SK-N-SH (cell line): ENCODE measurements at regions not wholly inside any gene's neighbourhood (a gene's known extent, or its start where the extent isn't known, plus 50 kb on each side); places are given as distances from the start of the nearest gene placed in this dataset.

Experiments used
- CTCF ChIA-PET: fragments of 300-600, 350-600 bp; formaldehyde crosslinking; extraction: SDS; loops from one replicate; lab custom pipeline; 2021; lab: Yijun Ruan, JAX
- POLR2A ChIA-PET: fragments of 350-600 bp; sonication (Branson Sonifier 250); formaldehyde crosslinking; extraction: SDS; loops from one replicate; lab custom pipeline; 2020; ENCODE audit warnings: antibody characterized with exemption, inconsistent platforms; lab: Yijun Ruan, JAX
- DNase-seq: peaks from one replicate; pipeline ENCODE4 v3.0.0; 2012
- H2AFZ ChIP-seq: fragments of 200-600 bp; sonication (generic); 2 replicates; pipeline ENCODE4 v1.8.1; 2016; ENCODE audit warnings: antibody characterized with exemption, mild to moderate bottlenecking, low read depth
- H3F3A ChIP-seq: fragments of 200-600 bp; sonication (generic); replicated peaks from 2 replicates; pipeline ENCODE3; 2016; ENCODE audit warnings: antibody characterized with exemption, mild to moderate bottlenecking; ENCODE audit not compliant: insufficient read depth
- H3K27ac ChIP-seq, 2 experiments: fragments of 200-500 bp in 1 of 2; fragments of 200-600 bp in 1 of 2; sonication (Bioruptor generic) in 1 of 2; sonication (generic), shearing (Covaris generic) in 1 of 2; 2 replicates each; pipeline versions ENCODE4 v1.5.1 to v1.6.1; 2014 to 2016; ENCODE audit warnings: low read depth in 2 of 2, inconsistent platforms in 1 of 2, low read length in 1 of 2, mild to moderate bottlenecking in 1 of 2, mixed read lengths in 1 of 2
- H3K27me3 ChIP-seq: fragments of 200-600 bp; sonication (generic), shearing (Covaris generic); 2 replicates; pipeline ENCODE4 v1.6.1; 2016; ENCODE audit warnings: mixed run types; ENCODE audit not compliant: insufficient read depth
- H3K36me3 ChIP-seq, 2 experiments: fragments of 200-500 bp in 1 of 2; fragments of 200-600 bp in 1 of 2; sonication (Bioruptor generic) in 1 of 2; sonication (generic) in 1 of 2; replicated peaks in 1 of 2; 2 replicates each; pipeline versions ENCODE3 to v1.5.1; 2014 to 2016; ENCODE audit warnings: low read length in 1 of 2, mild to moderate bottlenecking in 1 of 2; ENCODE audit not compliant: insufficient read depth in 2 of 2, control insufficient read depth in 1 of 2
- H3K4me1 ChIP-seq, 2 experiments: fragments of 200-500 bp in 1 of 2; fragments of 200-600 bp in 1 of 2; sonication (Bioruptor generic) in 1 of 2; sonication (generic), shearing (Covaris generic) in 1 of 2; 2 replicates each; pipeline versions ENCODE4 v1.5.1 to v1.6.1; 2014 to 2016; ENCODE audit warnings: low read depth in 1 of 2, low read length in 1 of 2, mixed run types in 1 of 2; ENCODE audit not compliant: insufficient read depth in 2 of 2, control insufficient read depth in 1 of 2
- H3K4me2 ChIP-seq: fragments of 200-600 bp; sonication (generic), shearing (Covaris generic); 2 replicates; pipeline ENCODE4 v1.6.1; 2017; ENCODE audit warnings: mixed run types
- H3K4me3 ChIP-seq, 2 experiments: fragments of 200-500 bp in 1 of 2; fragments of 200-600 bp in 1 of 2; sonication (Bioruptor generic) in 1 of 2; sonication (generic), shearing (Covaris generic) in 1 of 2; 2 replicates each; pipeline versions ENCODE4 v1.5.1 to v1.8.1; 2014 to 2016; ENCODE audit warnings: low read depth in 2 of 2, inconsistent platforms in 1 of 2, low read length in 1 of 2, mild to moderate bottlenecking in 1 of 2, mixed read lengths in 1 of 2, moderate library complexity in 1 of 2
- H3K79me2 ChIP-seq: fragments of 200-600 bp; sonication (generic); 2 replicates; pipeline ENCODE4 v1.8.1; 2017; ENCODE audit warnings: mild to moderate bottlenecking; ENCODE audit not compliant: insufficient read depth
- H3K9ac ChIP-seq: fragments of 200-600 bp; sonication (generic); 2 replicates; pipeline ENCODE4 v1.6.1; 2017; ENCODE audit warnings: mixed run types
- H3K9me2 ChIP-seq: fragments of 200-600 bp; sonication (generic); 2 replicates; pipeline ENCODE4 v1.6.1; 2017; ENCODE audit warnings: mixed run types
- H3K9me3 ChIP-seq: fragments of 200-600 bp; sonication (generic); 2 replicates; pipeline ENCODE4 v1.6.1; 2017; ENCODE audit warnings: mixed run types, mild to moderate bottlenecking, moderate library complexity
- H4K20me1 ChIP-seq: fragments of 200-600 bp; sonication (generic); 2 replicates; pipeline ENCODE4 v1.6.1; 2017; ENCODE audit warnings: mild to moderate bottlenecking, mixed run types; ENCODE audit not compliant: insufficient read depth
- ELF1 ChIP-seq: IDR thresholded peaks from 2 replicates; pipeline ENCODE4 v1.4.0; 2012
- EP300 ChIP-seq, 2 experiments: IDR thresholded peaks; 2 replicates each; pipeline versions ENCODE4 v1.4.0 to v1.6.1; 2012; ENCODE audit warnings: borderline replicate concordance in 1 of 2, low read depth in 1 of 2, low read length in 1 of 2
- FOXJ3 ChIP-seq: sonication (generic); formaldehyde crosslinking; IDR thresholded peaks from 2 replicates; pipeline ENCODE4 v1.5.1; 2020; ENCODE audit warnings: mild to moderate bottlenecking, missing genetic modification reagents
- FOXM1 ChIP-seq: IDR thresholded peaks from 2 replicates; pipeline ENCODE4 v1.4.0; 2012; ENCODE audit warnings: low read depth, mild to moderate bottlenecking
- GATA2 ChIP-seq: sonication (generic); formaldehyde crosslinking; IDR thresholded peaks from 2 replicates; pipeline ENCODE4 v1.5.0; 2020; ENCODE audit warnings: mild to moderate bottlenecking, missing genetic modification reagents
- JUND ChIP-seq: IDR thresholded peaks from 2 replicates; pipeline ENCODE4 v1.4.0; 2012
- MEF2A ChIP-seq: IDR thresholded peaks from 2 replicates; pipeline ENCODE4 v1.4.0; 2012; ENCODE audit warnings: low read depth, borderline replicate concordance
- MXI1 ChIP-seq: IDR thresholded peaks from 2 replicates; pipeline ENCODE4 v1.6.1; 2012; ENCODE audit warnings: mild to moderate bottlenecking, low read depth, low read length, improper control_type of control experiment
- NFIC ChIP-seq: IDR thresholded peaks from 2 replicates; pipeline ENCODE4 v1.4.0; 2012; ENCODE audit warnings: borderline replicate concordance
- NRF1 ChIP-seq: IDR thresholded peaks from 2 replicates; pipeline ENCODE4 v1.6.1; 2012; ENCODE audit warnings: low read depth, mild to moderate bottlenecking, low read length
- SIN3A ChIP-seq: IDR thresholded peaks from 2 replicates; pipeline ENCODE4 v1.6.1; 2012; ENCODE audit warnings: low read depth, mild to moderate bottlenecking, low read length, moderate library complexity, borderline replicate concordance
- SMC3 ChIP-seq: IDR thresholded peaks from 2 replicates; pipeline ENCODE4 v1.6.1; 2012; ENCODE audit warnings: low read depth, low read length, improper control_type of control experiment
- TAF1 ChIP-seq: IDR thresholded peaks from 2 replicates; pipeline ENCODE4 v1.6.1; 2012; ENCODE audit warnings: low read depth, mild to moderate bottlenecking, low read length, moderate library complexity, borderline replicate concordance
- YY1 ChIP-seq: IDR thresholded peaks from 2 replicates; pipeline ENCODE4 v1.4.0; 2012; ENCODE audit warnings: low read depth, mild to moderate bottlenecking
- WGBS: methylation state at CpG from one replicate; pipeline ENCODE4 v1.1.6; 2017; ENCODE audit warnings: low lambda C conversion rate; 5-methylcytosine and 5-hydroxymethylcytosine counted together
- TF ChIP-seq, protein P1 (sequence below): fragments of 200-600 bp; sonication (generic); IDR thresholded peaks from 2 replicates; pipeline ENCODE4 v1.6.1; 2017; ENCODE audit warnings: antibody characterized with exemption, mild to moderate bottlenecking, moderate library complexity
- TF ChIP-seq, protein P2 (sequence below): IDR thresholded peaks from 2 replicates; pipeline ENCODE4 v1.4.0; 2012; ENCODE audit warnings: low read depth, borderline replicate concordance
- TF ChIP-seq, protein P3 (sequence below): fragments of 150-350 bp; IDR thresholded peaks from 2 replicates; pipeline ENCODE4 v1.6.1; 2016; ENCODE audit warnings: mild to moderate bottlenecking, low read depth, low read length
- TF ChIP-seq, protein P4 (sequence below): IDR thresholded peaks from 2 replicates; pipeline ENCODE4; 2012
- TF ChIP-seq, protein P5 (sequence below): IDR thresholded peaks from 2 replicates; pipeline ENCODE4 v1.4.0; 2012; ENCODE audit warnings: low read depth, borderline replicate concordance

DNA sequence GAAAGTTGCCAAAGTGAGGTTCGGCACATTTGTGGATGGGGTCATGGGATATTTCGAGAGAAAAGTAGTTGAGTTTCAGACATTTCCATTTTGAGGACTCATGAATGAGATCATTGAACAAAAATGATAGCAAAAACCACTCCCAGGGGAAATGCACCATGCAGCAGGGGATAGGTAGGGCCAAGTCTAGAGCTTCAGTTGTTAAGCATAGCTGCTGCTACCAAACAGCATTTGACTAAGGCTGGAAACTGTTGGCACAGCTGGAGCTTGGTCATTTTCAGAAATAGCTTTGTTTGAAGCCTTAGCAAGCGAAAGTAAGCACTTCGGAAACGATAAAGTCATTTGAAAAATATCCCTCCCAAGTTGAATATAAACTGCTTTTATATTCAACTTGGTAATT is 431.8 kb downstream of the SOCS6 start:
- H3K4me3 ChIP-seq = no peak overlapping the region
- H3K36me3 ChIP-seq = no peaks in the 10 kb centered on the region
- no peak overlapping the region for H3K9ac ChIP-seq
- POLR2A ChIA-PET = no interaction called here
- no peak for DNase-seq
- H4K20me1 ChIP-seq = no peaks in the 10 kb centered on the region
- no peaks in the 10 kb centered on the region for H3K79me2 ChIP-seq
- H2AFZ ChIP-seq = no peak overlapping the region
- no peaks in the 10 kb centered on the region for H3K9me2 ChIP-seq
- no peaks in the 10 kb centered on the region for H3K27me3 ChIP-seq
- no peak for TF ChIP-seq YY1
- no peak for TF ChIP-seq MXI1
- TF ChIP-seq, protein P1, sequence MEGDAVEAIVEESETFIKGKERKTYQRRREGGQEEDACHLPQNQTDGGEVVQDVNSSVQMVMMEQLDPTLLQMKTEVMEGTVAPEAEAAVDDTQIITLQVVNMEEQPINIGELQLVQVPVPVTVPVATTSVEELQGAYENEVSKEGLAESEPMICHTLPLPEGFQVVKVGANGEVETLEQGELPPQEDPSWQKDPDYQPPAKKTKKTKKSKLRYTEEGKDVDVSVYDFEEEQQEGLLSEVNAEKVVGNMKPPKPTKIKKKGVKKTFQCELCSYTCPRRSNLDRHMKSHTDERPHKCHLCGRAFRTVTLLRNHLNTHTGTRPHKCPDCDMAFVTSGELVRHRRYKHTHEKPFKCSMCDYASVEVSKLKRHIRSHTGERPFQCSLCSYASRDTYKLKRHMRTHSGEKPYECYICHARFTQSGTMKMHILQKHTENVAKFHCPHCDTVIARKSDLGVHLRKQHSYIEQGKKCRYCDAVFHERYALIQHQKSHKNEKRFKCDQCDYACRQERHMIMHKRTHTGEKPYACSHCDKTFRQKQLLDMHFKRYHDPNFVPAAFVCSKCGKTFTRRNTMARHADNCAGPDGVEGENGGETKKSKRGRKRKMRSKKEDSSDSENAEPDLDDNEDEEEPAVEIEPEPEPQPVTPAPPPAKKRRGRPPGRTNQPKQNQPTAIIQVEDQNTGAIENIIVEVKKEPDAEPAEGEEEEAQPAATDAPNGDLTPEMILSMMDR = no peak
- TF ChIP-seq NFIC = no peak
- no peak for TF ChIP-seq SMC3
- TF ChIP-seq NRF1 = no peak
- TF ChIP-seq, protein P2, sequence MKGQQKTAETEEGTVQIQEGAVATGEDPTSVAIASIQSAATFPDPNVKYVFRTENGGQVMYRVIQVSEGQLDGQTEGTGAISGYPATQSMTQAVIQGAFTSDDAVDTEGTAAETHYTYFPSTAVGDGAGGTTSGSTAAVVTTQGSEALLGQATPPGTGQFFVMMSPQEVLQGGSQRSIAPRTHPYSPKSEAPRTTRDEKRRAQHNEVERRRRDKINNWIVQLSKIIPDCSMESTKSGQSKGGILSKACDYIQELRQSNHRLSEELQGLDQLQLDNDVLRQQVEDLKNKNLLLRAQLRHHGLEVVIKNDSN = no peak
- no peaks in the 10 kb centered on the region for H3F3A ChIP-seq
- WGBS = 56% methylated on average over 5 of the region's 5 CpGs
- H3K4me2 ChIP-seq = no peak overlapping the region
- H3K4me1 ChIP-seq = no peaks in the 10 kb centered on the region
- CTCF ChIA-PET = interaction anchor here (1.2 kb wide), 1 partner anchor 120 kb away, joined by 3 read pairs; no protein-coding TSS in a partner anchor
- no peaks in the 10 kb centered on the region for H3K9me3 ChIP-seq
- no peak overlapping the region for H3K27ac ChIP-seq

DNA sequence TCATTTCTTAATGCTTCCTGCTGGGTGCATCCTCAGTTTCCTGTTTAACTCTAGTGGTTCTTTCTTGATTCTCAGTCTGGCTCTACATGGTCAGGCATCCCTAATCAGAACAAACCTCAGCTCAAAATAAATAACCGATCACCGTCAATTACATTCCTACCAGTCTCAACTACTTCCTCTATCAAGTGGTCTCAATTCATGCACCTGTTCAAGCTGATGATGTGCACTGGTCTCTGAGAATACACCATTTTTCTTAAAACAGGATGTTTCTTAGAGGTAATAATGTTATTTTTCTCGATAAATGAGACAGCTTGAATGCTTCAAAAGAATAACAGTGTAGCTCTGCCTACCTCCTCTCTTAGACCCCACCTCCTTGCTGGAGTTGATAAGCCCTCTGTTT is 420.9 kb downstream of the SOCS6 start:
- DNase-seq = no peak
- CTCF ChIA-PET = interaction anchor here (1.7 kb wide), 1 partner anchor 12 kb away, joined by 3 read pairs; no protein-coding TSS in a partner anchor
- no peaks in the 10 kb centered on the region for H3K79me2 ChIP-seq

More for the DNA sequence above, 420.9 kb downstream of the SOCS6 start:
- Histone ChIP-seq H3K9me2 (no peaks in the 10 kb centered on the region), H3F3A (no peaks in the 10 kb centered on the region), H3K9me3 (no peaks in the 10 kb centered on the region), H3K36me3 (no peaks in the 10 kb centered on the region), H3K4me3 (no peak overlapping the region), H3K27me3 (no peaks in the 10 kb centered on the region), H3K9ac (no peak overlapping the region), H3K27ac (no peak overlapping the region), H4K20me1 (no peaks in the 10 kb centered on the region), H2AFZ (no peak overlapping the region), H3K4me1 (peaks cover 0 to 7% of the 10 kb centered on the region in 2 experiments; a peak in 1 of 4 replicates), H3K4me2 (no peak overlapping the region)
- no peak for TF ChIP-seq SMC3
- no peak for TF ChIP-seq FOXM1
- no peak for TF ChIP-seq MEF2A
- TF ChIP-seq SIN3A = no peak
- TF ChIP-seq JUND = no peak
- no peak for TF ChIP-seq TAF1
- TF ChIP-seq EP300 (IDR thresholded peaks at IDR 0.05; ENCODE audit: borderline replicate concordance in 1 of 2, low read depth in 1 of 2, low read length in 1 of 2) = no peak
- no peak for TF ChIP-seq NFIC
- TF ChIP-seq, protein P3, sequence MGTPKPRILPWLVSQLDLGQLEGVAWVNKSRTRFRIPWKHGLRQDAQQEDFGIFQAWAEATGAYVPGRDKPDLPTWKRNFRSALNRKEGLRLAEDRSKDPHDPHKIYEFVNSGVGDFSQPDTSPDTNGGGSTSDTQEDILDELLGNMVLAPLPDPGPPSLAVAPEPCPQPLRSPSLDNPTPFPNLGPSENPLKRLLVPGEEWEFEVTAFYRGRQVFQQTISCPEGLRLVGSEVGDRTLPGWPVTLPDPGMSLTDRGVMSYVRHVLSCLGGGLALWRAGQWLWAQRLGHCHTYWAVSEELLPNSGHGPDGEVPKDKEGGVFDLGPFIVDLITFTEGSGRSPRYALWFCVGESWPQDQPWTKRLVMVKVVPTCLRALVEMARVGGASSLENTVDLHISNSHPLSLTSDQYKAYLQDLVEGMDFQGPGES = no peak
- TF ChIP-seq YY1 = no peak
- no peak for TF ChIP-seq ELF1
- TF ChIP-seq, protein P4, sequence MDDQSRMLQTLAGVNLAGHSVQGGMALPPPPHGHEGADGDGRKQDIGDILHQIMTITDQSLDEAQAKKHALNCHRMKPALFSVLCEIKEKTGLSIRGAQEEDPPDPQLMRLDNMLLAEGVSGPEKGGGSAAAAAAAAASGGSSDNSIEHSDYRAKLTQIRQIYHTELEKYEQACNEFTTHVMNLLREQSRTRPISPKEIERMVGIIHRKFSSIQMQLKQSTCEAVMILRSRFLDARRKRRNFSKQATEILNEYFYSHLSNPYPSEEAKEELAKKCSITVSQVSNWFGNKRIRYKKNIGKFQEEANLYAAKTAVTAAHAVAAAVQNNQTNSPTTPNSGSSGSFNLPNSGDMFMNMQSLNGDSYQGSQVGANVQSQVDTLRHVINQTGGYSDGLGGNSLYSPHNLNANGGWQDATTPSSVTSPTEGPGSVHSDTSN = no peak
- TF ChIP-seq FOXJ3 (CRISPR knock-in tag) = no peak
- TF ChIP-seq MXI1 = no peak
- TF ChIP-seq, protein P5, sequence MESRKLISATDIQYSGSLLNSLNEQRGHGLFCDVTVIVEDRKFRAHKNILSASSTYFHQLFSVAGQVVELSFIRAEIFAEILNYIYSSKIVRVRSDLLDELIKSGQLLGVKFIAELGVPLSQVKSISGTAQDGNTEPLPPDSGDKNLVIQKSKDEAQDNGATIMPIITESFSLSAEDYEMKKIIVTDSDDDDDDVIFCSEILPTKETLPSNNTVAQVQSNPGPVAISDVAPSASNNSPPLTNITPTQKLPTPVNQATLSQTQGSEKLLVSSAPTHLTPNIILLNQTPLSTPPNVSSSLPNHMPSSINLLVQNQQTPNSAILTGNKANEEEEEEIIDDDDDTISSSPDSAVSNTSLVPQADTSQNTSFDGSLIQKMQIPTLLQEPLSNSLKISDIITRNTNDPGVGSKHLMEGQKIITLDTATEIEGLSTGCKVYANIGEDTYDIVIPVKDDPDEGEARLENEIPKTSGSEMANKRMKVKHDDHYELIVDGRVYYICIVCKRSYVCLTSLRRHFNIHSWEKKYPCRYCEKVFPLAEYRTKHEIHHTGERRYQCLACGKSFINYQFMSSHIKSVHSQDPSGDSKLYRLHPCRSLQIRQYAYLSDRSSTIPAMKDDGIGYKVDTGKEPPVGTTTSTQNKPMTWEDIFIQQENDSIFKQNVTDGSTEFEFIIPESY = no peak
- TF ChIP-seq GATA2 = no peak
- POLR2A ChIA-PET = no interaction called here
- WGBS = 53% methylated on average over 3 of the region's 3 CpGs
